Smooth muscle cell (in vitro differentiated cells): ENCODE measurements at regions not wholly inside any gene's neighbourhood (a gene's known extent, or its start where the extent isn't known, plus 50 kb on each side); places are given as distances from the start of the nearest gene placed in this dataset.

ENCODE experiments used
- DNase-seq: peaks from one replicate; lab custom pipeline; 2025; ENCODE audit not compliant: unreplicated experiment; lab: John Stamatoyannopoulos, UW
- H2AFZ ChIP-seq: fragments of 200-600 bp; sonication (generic); 2 replicates; pipeline ENCODE4 v1.6.0; 2016; ENCODE audit warnings: antibody characterized with exemption, low read depth, mild to moderate bottlenecking
- H3F3A ChIP-seq: fragments of 200-600 bp; sonication (generic); 2 replicates; pipeline ENCODE4 v1.6.0; 2017; ENCODE audit warnings: antibody characterized with exemption, low read depth
- H3K27ac ChIP-seq: fragments of 200-600 bp; sonication (generic); 2 replicates; pipeline ENCODE4 v1.5.1; 2016; ENCODE audit warnings: low read depth, mild to moderate bottlenecking
- H3K27me3 ChIP-seq: fragments of 200-600 bp; sonication (generic); 2 replicates; pipeline ENCODE4 v1.6.1; 2016; ENCODE audit warnings: low read depth, mild to moderate bottlenecking
- H3K36me3 ChIP-seq: fragments of 200-600 bp; sonication (generic); 2 replicates; pipeline ENCODE4 v1.5.1; 2016; ENCODE audit warnings: low read depth
- H3K4me1 ChIP-seq: fragments of 200-600 bp; sonication (generic); 2 replicates; pipeline ENCODE4 v1.5.1; 2016; ENCODE audit warnings: low read depth
- H3K4me2 ChIP-seq: fragments of 200-600 bp; sonication (generic); 2 replicates; pipeline ENCODE4 v1.6.0; 2016; ENCODE audit warnings: mild to moderate bottlenecking
- H3K4me3 ChIP-seq: fragments of 200-600 bp; sonication (generic); 2 replicates; pipeline ENCODE4 v1.5.1; 2016; ENCODE audit warnings: mild to moderate bottlenecking
- H3K79me2 ChIP-seq: fragments of 200-600 bp; sonication (generic); 2 replicates; pipeline ENCODE4 v1.6.0; 2016; ENCODE audit warnings: low read depth, mild to moderate bottlenecking
- H3K9ac ChIP-seq: fragments of 200-600 bp; sonication (generic); 2 replicates; pipeline ENCODE4 v1.6.0; 2016; ENCODE audit warnings: low read depth
- H3K9me3 ChIP-seq: fragments of 200-600 bp; sonication (generic); replicated peaks from 2 replicates; pipeline ENCODE4 v1.5.1; 2016; ENCODE audit warnings: low read depth
- H4K20me1 ChIP-seq: fragments of 200-600 bp; sonication (generic); 2 replicates; pipeline ENCODE4 v1.6.0; 2016; ENCODE audit warnings: low read depth
- WGBS: methylation state at CpG from one replicate; pipeline ENCODE4 v1.1.7; 2016; ENCODE audit warnings: low lambda C conversion rate; 5-methylcytosine and 5-hydroxymethylcytosine counted together
- TF ChIP-seq, protein P1 (sequence below): fragments of 200-600 bp; sonication (generic); IDR thresholded peaks from 2 replicates; pipeline ENCODE4 v1.5.1; 2017; ENCODE audit warnings: borderline replicate concordance, mild to moderate bottlenecking, antibody characterized with exemption; ENCODE audit not compliant: insufficient read depth, poor library complexity, severe bottlenecking

DNA sequence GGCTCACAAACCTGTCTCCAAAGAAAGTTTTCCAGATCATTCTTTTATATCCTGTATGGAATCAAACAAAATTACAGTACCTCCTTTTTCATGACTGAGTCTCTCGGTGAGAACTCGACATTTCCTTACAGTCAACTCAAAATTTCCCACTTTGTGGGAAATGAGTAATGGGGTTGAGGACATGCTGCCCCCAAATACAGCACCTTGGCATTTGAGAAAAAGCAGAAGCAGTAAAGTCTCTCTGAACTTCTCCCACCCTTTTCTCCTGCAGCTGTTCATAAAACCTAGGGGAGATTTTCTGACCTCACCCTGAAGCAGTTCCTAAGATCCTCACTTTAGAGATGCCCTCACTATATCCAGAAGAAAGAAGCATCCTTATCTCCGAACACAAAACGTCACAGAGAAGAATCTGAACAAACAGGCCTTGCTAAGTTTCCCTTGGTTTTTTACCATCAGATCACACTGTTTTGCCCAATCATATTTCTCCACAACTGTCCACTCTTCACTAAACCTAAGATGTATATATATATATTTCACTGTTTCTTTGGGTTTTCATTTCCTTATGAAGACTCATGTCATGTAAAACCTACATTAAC, 96.1 kb upstream of the APC start:
- Histone ChIP-seq H3K36me3 (no peaks in the 10 kb centered on the region), H2AFZ (no peak overlapping the region), H3K9me3 (no peaks in the 10 kb centered on the region), H3K27me3 (no peaks in the 10 kb centered on the region), H3K27ac (no peak overlapping the region), H3F3A (no peaks in the 10 kb centered on the region), H3K4me1 (no peaks in the 10 kb centered on the region), H3K79me2 (no peaks in the 10 kb centered on the region), H3K4me2 (no peak overlapping the region), H4K20me1 (no peaks in the 10 kb centered on the region), H3K4me3 (no peak overlapping the region), H3K9ac (no peak overlapping the region)
- no peak for DNase-seq
- TF ChIP-seq, protein P1, sequence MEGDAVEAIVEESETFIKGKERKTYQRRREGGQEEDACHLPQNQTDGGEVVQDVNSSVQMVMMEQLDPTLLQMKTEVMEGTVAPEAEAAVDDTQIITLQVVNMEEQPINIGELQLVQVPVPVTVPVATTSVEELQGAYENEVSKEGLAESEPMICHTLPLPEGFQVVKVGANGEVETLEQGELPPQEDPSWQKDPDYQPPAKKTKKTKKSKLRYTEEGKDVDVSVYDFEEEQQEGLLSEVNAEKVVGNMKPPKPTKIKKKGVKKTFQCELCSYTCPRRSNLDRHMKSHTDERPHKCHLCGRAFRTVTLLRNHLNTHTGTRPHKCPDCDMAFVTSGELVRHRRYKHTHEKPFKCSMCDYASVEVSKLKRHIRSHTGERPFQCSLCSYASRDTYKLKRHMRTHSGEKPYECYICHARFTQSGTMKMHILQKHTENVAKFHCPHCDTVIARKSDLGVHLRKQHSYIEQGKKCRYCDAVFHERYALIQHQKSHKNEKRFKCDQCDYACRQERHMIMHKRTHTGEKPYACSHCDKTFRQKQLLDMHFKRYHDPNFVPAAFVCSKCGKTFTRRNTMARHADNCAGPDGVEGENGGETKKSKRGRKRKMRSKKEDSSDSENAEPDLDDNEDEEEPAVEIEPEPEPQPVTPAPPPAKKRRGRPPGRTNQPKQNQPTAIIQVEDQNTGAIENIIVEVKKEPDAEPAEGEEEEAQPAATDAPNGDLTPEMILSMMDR = no peak
- WGBS = 80% methylated on average over 4 of the region's 4 CpGs

DNA sequence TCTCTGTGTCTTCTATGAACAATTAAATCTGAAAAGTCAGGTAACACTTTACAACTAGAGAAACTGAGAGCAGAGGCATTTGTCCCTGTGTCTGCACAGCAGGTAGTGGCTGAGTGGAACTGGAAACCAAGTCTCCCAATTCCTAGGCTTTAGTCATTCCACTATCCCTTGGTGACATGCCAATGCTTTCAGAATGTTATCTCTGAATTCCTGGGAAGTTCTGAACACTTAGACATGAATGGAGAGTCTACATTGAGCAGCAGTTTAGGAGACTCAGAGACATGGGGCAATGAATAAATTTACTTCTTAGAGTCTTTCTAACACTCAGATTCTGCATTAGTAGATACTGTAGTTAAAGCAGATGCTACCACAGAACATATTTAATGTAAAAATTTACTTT, 94.8 kb upstream of the APC start:
- Histone ChIP-seq H3K9ac (no peak overlapping the region), H3K4me2 (no peak overlapping the region), H3K9me3 (no peaks in the 10 kb centered on the region), H4K20me1 (no peaks in the 10 kb centered on the region), H3K79me2 (no peaks in the 10 kb centered on the region), H3K27ac (no peak overlapping the region), H3F3A (no peaks in the 10 kb centered on the region), H3K4me3 (no peak overlapping the region), H2AFZ (no peak overlapping the region), H3K27me3 (no peaks in the 10 kb centered on the region), H3K4me1 (no peaks in the 10 kb centered on the region), H3K36me3 (no peaks in the 10 kb centered on the region)
- DNase-seq = no peak
- TF ChIP-seq, protein P1 = no peak

DNA sequence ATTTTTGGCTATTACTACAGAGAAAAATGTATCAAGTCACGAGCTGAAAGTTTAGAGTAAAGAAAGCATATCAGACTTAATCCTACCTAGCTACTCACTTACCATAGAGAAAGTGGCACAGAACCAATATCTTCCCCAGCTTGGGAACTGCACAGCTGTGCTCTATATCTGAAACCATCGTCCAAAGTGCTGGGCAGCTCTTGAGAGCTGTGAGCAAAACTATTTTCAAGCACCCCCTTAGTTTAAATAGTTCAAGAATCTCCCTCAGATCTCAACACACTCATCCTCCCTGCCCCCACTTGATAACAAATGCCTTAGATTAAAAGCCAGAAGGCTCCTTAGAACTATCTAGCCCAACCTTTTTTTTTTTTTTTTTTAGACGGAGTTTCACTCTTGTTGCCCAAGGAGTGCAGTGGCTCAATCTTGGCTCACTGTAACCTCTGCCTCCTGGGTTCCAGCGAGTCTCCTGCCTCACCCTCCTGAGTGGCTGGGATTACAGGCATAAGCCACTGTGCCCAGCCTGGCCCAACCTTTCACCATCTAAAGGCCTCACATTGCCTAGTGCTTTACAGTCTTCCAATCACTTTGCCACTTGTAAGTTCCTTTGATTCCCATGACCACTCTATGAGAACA, 94.2 kb upstream of the APC start:
- H4K20me1 ChIP-seq = no peaks in the 10 kb centered on the region
- no peak overlapping the region for H3K4me2 ChIP-seq
- H3K4me1 ChIP-seq = no peaks in the 10 kb centered on the region

More for the DNA sequence above, 94.2 kb upstream of the APC start:
- no peaks in the 10 kb centered on the region for H3K79me2 ChIP-seq
- H3K27ac ChIP-seq = no peak overlapping the region
- H3K9me3 ChIP-seq = no peaks in the 10 kb centered on the region
- 79% methylated on average over 4 of the region's 4 CpGs for WGBS
- H3K27me3 ChIP-seq = no peaks in the 10 kb centered on the region
- H3K4me3 ChIP-seq = no peak overlapping the region
- no peaks in the 10 kb centered on the region for H3K36me3 ChIP-seq
- no peak for DNase-seq
- TF ChIP-seq, protein P1 = no peak
- H3K9ac ChIP-seq = no peak overlapping the region
- no peaks in the 10 kb centered on the region for H3F3A ChIP-seq
- no peak overlapping the region for H2AFZ ChIP-seq
